HL-60 (cell line): ENCODE measurements at regions not wholly inside any gene's neighbourhood (a gene's known extent, or its start where the extent isn't known, plus 50 kb on each side); places are given as distances from the start of the nearest gene placed in this dataset.

Experiments used
- POLR2AphosphoS5 ChIP-seq: IDR thresholded peaks from 2 replicates; pipeline ENCODE4 v1.6.1; 2012; ENCODE audit warnings: low read depth
- SPI1 ChIP-seq: IDR thresholded peaks from 2 replicates; pipeline ENCODE4 v1.6.1; 2012; ENCODE audit warnings: low read depth, mild to moderate bottlenecking, borderline replicate concordance
- TF ChIP-seq, protein P1 (sequence below): IDR thresholded peaks from one replicate; pipeline ENCODE4 v1.5.1; 2011; ENCODE audit warnings: low read length, control low read depth, inconsistent platforms; ENCODE audit not compliant: insufficient read depth
- TF ChIP-seq, protein P2 (sequence below): IDR thresholded peaks from 2 replicates; pipeline ENCODE4 v1.6.1; 2012; ENCODE audit warnings: low read depth; ENCODE audit not compliant: insufficient replicate concordance

DNA sequence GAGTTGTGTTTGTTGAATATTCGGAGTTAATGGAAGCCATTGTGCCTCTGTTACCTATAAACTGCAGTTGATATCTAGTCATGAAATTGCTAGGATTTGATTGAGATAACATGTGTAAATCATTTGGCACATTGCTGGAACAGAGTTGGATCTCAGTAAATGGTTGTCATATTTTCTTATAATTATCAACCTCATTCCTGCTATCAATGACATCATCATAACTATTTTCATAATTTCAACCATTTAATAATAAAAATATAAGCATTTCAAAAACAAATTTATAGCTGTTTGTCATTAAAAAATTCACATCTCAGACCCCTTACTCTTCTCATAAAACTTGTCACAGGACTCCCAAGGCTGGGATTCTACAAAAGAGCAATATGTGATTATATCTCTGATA, 133.4 kb downstream of the PTGER3 start:
- TF ChIP-seq, protein P1, sequence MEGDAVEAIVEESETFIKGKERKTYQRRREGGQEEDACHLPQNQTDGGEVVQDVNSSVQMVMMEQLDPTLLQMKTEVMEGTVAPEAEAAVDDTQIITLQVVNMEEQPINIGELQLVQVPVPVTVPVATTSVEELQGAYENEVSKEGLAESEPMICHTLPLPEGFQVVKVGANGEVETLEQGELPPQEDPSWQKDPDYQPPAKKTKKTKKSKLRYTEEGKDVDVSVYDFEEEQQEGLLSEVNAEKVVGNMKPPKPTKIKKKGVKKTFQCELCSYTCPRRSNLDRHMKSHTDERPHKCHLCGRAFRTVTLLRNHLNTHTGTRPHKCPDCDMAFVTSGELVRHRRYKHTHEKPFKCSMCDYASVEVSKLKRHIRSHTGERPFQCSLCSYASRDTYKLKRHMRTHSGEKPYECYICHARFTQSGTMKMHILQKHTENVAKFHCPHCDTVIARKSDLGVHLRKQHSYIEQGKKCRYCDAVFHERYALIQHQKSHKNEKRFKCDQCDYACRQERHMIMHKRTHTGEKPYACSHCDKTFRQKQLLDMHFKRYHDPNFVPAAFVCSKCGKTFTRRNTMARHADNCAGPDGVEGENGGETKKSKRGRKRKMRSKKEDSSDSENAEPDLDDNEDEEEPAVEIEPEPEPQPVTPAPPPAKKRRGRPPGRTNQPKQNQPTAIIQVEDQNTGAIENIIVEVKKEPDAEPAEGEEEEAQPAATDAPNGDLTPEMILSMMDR: no peak
- TF ChIP-seq POLR2AphosphoS5 (no peak), SPI1 (no peak)
- TF ChIP-seq, protein P2, sequence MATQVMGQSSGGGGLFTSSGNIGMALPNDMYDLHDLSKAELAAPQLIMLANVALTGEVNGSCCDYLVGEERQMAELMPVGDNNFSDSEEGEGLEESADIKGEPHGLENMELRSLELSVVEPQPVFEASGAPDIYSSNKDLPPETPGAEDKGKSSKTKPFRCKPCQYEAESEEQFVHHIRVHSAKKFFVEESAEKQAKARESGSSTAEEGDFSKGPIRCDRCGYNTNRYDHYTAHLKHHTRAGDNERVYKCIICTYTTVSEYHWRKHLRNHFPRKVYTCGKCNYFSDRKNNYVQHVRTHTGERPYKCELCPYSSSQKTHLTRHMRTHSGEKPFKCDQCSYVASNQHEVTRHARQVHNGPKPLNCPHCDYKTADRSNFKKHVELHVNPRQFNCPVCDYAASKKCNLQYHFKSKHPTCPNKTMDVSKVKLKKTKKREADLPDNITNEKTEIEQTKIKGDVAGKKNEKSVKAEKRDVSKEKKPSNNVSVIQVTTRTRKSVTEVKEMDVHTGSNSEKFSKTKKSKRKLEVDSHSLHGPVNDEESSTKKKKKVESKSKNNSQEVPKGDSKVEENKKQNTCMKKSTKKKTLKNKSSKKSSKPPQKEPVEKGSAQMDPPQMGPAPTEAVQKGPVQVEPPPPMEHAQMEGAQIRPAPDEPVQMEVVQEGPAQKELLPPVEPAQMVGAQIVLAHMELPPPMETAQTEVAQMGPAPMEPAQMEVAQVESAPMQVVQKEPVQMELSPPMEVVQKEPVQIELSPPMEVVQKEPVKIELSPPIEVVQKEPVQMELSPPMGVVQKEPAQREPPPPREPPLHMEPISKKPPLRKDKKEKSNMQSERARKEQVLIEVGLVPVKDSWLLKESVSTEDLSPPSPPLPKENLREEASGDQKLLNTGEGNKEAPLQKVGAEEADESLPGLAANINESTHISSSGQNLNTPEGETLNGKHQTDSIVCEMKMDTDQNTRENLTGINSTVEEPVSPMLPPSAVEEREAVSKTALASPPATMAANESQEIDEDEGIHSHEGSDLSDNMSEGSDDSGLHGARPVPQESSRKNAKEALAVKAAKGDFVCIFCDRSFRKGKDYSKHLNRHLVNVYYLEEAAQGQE: no peak
